Fibroblast of the aortic adventitia (primary cell): ENCODE measurements at regions not wholly inside any gene's neighbourhood (a gene's known extent, or its start where the extent isn't known, plus 50 kb on each side); places are given as distances from the start of the nearest gene placed in this dataset.
A peak's percentile ranks its signal among the peaks of the same experiment; 100 is the strongest.
"Not testable (repeated sequence)": the region's sequence is repeated elsewhere in the genome, so short reads cannot be mapped to it uniquely, and the experiment has no call there.

Experiments used
- DNase-seq: peaks from one replicate; pipeline ENCODE4 v3.0.0-alpha.2; 2010; ENCODE audit warnings: low read depth
- H3K4me3 ChIP-seq: 2 replicates; pipeline ENCODE4 v1.5.1; 2011; ENCODE audit warnings: low read depth, mild to moderate bottlenecking, control low read depth, low read length, moderate library complexity
- CTCF ChIP-seq: IDR thresholded peaks from 2 replicates; pipeline ENCODE4 v1.5.1; 2011; ENCODE audit warnings: mild to moderate bottlenecking, low read length, control low read depth, inconsistent platforms; ENCODE audit not compliant: insufficient read depth

GRCh38 chr6:100305209-100305869 is 159.4 kb downstream of the SIM1 start:
- H3K4me3 ChIP-seq = no peak overlapping the region
- no peak for DNase-seq
- TF ChIP-seq CTCF = no peak

- no peak for TF ChIP-seq CTCF
- no peak for DNase-seq
- H3K4me3 ChIP-seq = no peak overlapping the region
These were observed 160.1 kb downstream of the SIM1 start for GRCh38 chr6:100304575-100304974.

GRCh38 chr6:100301731-100302130 is 163.0 kb downstream of the SIM1 start:
- H3K4me3 ChIP-seq = no peak overlapping the region
- DNase-seq = no peak
- TF ChIP-seq CTCF = no peak

GRCh38 chr6:100300221-100300736 is 164.4 kb downstream of the SIM1 start:
- no peak overlapping the region for H3K4me3 ChIP-seq
- TF ChIP-seq CTCF = no peak
- peak; percentile 94 for DNase-seq

- TF ChIP-seq CTCF = no peak
- no peak overlapping the region for H3K4me3 ChIP-seq
- DNase-seq = peak; percentile 83
These were observed 167.7 kb downstream of the SIM1 start for GRCh38 chr6:100296810-100297544.

- not testable (repeated sequence) for DNase-seq, H3K4me3 ChIP-seq
These were observed 169.5 kb downstream of the SIM1 start for GRCh38 chr6:100295172-100295571.

- no peak for DNase-seq
- no peak for TF ChIP-seq CTCF
- H3K4me3 ChIP-seq = no peak overlapping the region
These were observed 175.4 kb downstream of the SIM1 start for GRCh38 chr6:100289285-100289684.
